HG02970 (cell line): ENCODE measurements at regions not wholly inside any gene's neighbourhood (a gene's known extent, or its start where the extent isn't known, plus 50 kb on each side); places are given as distances from the start of the nearest gene placed in this dataset.
"Not testable (repeated sequence)": the region's sequence is repeated elsewhere in the genome, so short reads cannot be mapped to it uniquely, and the experiment has no call there.

Experiments
- ATAC-seq: cut with Tn5 transposase; IDR thresholded peaks from one replicate; pipeline ENCODE4 v1.9.1; 2021; ENCODE audit warnings: mild to moderate bottlenecking, moderate library complexity, moderate number of reproducible peaks; ENCODE audit not compliant: unreplicated experiment, low FRiP score

DNA sequence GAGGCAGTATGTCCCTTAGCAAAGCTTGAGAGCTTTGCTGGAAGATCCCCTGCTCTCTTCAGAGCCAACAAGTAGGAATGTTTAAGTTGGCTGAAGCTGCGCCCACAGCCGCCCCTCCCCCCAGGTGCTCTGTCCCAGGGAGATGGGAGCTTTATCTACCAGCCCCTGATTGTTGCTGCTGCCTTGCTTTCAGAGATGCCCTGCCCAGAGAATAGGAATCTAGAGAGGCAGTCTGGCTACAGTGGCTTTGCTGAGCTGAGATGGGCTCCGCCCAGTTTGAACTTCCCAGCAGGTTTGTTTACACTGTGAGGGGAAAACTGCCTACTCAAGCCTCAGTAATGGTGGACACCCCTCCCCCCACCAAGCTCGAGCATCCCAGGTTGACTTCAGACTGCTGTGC lies 423.6 kb downstream of the KCTD16 start:
- ATAC-seq, result not testable (repeated sequence)

DNA sequence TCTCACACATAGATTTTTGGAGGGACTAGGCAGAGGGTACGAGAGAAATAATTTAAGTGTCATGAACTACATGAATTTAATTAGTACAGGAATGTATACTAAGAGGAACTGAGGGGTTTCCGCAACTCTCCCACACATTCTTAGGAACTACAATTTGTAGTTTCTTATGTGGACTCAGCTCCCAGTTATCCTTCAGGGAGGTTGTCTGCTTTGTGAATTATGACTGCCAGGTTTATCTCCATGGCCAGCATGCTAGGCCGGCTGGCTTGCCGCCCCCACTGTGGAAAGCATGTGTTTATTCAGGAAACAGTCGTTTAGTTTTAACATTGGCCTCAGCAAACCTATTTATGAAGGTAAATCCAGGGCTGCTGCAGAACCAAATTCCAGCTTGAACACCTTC lies 415.0 kb downstream of the KCTD16 start:
- no peak for ATAC-seq

DNA sequence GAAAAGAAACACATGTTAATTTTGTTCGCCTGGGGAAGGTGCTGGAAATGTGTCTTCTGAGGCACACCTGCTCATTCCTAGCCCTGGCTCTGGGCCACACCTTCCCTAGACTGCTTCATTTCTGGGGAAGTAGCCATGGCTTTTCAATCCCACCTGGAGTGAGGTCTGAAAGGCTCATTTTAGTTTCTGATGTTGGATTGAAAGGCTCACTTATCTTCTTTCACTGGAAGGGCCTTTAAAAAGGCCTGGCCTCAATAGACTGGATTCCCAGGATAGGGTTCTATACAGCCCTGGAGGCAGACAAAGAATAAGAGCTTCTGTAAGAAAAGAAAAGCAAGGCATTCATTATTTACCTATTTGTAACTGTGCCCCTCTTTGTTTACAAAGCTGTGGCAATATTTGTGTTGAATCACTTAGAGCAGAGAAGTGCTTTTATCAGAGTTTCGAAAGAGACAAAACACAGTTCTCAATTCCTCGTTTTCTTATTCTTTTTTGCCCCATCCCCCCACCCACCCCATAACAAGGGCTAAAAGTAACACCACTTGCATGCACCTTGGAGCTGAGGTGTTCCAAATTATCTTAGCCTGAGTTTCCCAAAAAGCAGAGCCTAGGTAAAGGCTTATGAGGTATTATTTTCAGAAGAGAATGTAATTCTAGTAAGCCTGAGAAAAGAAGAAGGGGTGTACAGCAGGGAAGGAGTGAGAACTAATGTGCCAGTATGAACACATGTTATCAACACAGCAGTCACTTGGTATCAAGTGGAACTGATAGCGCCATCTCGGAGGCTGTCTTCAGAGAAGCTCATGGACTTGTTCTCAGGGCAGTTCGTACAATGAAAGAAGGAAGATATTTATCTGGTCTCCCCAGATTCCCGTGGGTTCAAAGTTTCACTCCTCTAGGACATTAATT lies 413.1 kb downstream of the KCTD16 start:
- ATAC-seq, result no peak

GRCh38 chr5:144582066-144582465 lies 411.4 kb downstream of the KCTD16 start:
- no peak for ATAC-seq

- ATAC-seq, result no peak
Observed at GRCh38 chr5:144581044-144581443, 410.4 kb downstream of the KCTD16 start.

GRCh38 chr5:144577676-144578075 lies 407.0 kb downstream of the KCTD16 start:
- ATAC-seq, result no peak

DNA sequence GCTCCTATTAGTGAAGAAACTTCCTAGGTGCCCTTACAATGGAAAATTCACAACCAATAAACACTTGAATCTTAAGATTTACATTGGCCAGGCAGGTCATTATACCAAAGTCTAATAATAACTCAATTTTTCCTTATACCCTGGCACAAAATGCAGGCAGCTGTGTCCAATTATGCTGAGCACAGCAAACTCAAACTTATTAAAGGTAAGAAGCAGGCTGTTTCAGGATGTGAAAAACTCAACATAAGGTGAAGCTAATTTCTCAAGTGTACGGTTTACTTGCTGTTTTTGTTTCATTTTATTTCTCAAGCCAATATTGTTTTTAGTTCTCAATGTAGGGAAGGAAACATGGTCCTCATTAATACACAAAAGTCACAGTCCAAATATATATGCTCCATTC lies 405.1 kb downstream of the KCTD16 start:
- ATAC-seq, result no peak

DNA sequence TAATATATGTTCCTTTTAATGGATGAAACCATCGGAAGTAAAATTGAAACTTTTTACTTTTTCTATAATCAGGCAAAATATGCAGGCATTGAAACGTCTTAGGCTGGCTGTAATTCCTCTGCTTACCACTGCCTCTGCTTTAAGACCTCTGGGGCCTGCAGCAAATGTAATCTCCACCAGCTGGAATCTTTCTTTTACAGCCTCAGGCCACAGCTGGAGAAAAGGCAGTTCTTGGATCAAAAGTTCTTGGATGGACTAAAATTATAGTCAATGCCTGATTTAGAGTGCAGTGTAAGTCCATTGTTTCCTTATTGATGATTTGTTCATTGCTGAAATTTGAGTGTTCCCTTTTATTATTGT lies 396.7 kb downstream of the KCTD16 start:
- no peak for ATAC-seq

- no peak for ATAC-seq
Observed at GRCh38 chr5:144566747-144567420, 396.2 kb downstream of the KCTD16 start.

GRCh38 chr5:144549580-144549979 lies 378.9 kb downstream of the KCTD16 start:
- no peak for ATAC-seq

- ATAC-seq, result no peak
Observed at GRCh38 chr5:144548936-144549335, 378.3 kb downstream of the KCTD16 start.

DNA sequence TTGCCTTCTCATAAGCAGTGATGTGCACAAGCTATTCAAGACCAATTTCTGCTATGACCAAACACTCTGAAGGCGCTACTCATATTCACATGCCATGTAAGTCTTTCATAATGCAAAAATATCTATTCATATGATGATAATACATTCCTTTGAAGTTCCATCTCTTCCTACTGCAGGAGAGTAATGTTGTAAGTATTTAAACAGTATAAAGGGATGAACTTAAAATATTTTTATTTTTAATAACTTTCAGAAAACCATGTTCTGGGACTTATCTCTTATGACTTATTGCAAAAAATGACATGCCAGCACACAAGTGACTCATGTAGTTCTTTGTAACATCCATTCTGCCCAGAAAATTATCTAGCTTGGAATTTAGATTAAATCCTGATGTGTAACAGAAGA lies 376.4 kb downstream of the KCTD16 start:
- ATAC-seq, result no peak

- ATAC-seq, result no peak
Observed at GRCh38 chr5:144538845-144539244, 368.2 kb downstream of the KCTD16 start.
